ENCODE measurements at regions not wholly inside any gene's neighbourhood (a gene's known extent, or its start where the extent isn't known, plus 50 kb on each side); places are given as distances from the start of the nearest gene placed in this dataset.

DNA sequence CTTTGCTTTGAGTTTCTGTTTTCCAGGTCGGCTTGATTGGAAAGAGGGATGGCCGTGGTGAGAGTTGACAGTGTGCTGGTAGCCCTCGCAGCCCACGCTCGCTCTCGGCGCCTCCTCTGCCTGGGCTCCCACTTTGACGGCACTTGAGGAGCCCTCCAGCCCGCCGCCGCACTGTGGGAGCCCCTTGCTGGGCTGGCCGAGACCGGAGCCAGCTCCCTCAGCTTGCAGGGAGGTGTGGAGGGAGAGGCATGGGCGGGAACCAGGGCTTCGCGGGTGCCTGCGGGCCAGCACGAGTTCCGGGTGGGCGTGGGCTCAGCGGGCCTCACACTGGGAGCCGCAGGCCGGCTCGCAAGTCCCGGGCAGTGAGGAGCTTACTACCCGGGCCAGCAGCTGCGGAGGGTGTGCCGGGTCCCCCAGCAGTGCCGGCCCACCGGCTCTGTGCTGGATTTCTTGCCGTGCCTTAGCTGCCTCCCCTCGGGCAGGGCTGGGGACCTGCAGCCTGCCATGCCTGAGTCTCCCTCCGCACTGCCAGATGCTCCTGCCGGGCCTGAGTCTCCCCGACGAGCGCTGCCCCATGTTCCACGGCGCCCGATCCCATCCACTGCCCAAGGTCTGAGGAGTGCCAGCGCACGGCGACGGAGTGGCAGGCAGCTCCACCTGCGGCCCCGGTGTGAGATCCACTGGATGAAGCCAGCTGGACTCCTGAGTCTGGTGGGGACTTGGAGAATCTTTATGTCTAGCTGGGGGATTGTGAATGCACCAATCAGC, 166.4 kb upstream of the FAT1 start:
- DNase-seq (ENCODE audit: low spot score): no peak

DNA sequence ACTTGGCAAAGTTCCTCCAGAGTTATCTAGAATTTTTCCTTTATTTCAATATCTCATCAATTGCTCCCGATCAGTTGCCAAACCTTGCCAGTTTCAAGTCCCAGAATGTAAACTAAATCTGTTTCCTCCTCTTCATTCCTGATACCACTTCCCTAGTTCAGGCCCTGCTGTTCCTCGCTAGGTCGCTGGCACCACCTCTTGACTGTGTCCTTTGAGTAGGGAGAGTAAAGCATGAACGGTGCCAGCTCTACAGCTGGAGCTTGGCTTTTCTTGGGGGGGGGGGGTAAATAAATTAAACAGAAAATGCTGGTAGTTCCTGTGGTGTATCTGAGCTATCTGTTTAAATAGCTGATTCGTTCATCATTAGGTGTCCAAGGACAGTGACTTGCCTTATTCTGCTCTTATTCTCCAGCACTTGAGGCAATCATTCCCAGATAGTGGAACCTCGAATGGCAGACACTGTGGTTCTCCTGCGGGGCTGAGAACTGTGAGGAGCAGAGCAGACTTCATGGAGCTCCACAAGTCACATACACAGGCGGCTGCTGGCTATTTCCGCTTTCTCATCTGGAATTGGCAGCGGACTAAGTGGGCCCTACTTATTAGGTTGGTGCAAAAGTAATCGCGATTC, 168.3 kb upstream of the FAT1 start:
- no peak for DNase-seq (ENCODE audit: low spot score)

DNA sequence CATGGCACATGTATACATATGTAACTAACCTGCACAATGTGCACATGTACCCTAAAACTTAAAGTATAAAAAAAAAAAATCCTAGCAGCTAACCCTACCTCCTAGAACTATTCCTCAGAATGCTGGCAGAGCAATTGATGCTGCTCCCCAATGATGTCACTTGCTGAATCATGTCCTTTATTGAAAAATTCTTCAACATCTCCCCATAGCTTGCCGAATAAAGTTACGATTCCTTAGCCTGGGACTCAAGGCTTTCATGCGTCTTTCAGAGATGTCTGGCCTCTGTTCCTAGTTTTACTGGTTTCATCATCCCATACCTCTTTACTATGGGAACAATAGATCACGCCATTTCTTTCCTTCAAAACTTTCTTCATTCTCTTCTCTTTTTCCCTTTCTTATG, 174.7 kb upstream of the FAT1 start:
- no peak for DNase-seq (ENCODE audit: low spot score)

DNA sequence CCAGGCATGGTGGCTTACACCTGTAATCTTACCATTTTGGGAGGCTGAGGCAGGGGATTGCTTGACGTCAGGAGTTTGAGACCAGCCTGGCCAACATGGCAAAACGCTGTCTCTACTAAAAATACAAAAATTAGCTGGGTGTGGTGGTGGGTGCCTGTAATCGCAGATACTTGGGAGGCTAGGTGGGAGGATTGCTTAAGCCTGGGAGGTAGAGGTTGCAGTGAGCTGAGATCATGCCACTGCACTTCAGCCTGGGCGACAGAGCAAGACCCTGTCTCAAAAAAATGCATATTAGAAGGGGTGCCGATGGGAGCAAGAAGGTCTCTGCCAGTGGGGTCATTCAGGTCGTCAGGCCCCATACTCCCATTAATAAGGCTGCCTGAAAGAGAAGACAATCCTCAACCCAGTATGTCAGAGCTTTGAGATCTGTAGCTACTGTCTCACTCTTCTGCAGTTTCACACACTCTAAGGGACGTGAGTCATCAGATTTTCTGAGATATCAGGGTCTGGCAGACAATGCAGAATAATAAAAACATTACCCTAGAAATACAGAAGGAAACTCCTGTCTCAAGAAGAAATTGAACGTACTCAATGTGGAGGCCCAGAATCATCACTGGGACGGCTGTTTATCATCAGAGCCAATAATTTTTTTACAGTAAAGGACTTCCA, 176.7 kb upstream of the FAT1 start:
- DNase-seq (ENCODE audit: low spot score): peak; percentile 73

DNA sequence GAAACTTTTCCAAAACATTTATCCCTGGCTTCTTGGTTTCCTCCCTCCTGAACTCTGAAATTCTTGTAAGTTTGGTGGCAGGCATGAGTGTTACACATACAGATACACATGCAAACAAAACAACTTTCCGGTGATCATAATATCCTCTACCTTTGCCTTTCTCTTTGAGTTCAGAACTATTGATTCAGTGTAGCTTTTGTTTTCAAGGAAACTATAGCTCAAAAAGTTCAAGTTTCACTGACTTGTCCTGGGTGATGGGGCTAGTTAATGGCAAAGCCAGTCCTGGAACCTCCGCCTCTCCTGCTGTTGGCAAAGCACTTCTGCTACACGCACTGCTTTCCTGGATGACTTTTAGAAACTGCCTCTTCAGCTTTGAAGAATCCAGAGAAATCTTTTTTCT, 177.3 kb upstream of the FAT1 start:
- DNase-seq (ENCODE audit: low spot score): no peak

DNA sequence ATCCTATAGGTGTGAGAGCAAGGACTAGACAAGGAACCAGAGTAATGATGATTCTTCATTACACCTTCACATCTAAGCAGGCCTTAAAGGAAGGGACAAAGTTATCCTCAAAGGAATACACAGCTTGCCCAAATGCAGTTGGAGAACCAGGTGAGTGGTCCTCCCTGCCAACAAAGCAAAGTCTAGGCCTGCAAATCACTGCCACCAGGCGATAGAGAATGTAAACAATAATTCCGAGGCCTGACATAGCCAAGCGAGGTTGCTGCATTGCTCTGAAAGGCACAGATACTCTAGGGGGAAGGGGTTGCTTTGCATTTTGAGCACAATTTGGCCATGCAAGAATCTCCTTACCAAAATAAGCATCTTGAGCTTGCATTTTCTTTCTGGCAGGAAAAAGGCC, 178.2 kb upstream of the FAT1 start:
- no peak for DNase-seq (ENCODE audit: low spot score)

DNA sequence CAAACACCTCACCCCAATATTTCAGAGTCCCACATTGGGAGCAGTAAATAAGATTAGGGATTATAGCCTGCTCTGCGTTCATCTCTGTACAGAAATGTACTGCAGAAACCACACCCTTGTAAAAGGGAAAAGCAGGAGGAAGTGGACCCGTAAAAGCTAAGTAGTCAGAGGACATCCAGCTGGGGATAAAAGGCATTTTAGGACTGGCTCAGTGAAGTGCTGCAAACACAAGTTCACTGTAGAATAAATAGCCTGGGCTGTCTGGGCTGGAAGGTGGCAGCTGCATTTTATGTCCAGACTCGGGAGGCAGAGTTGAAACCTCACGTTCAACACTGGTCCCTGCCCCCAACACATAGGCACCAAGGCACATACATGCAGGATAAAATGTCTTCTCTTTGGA, 178.7 kb upstream of the FAT1 start:
- DNase-seq (ENCODE audit: low spot score): no peak

DNA sequence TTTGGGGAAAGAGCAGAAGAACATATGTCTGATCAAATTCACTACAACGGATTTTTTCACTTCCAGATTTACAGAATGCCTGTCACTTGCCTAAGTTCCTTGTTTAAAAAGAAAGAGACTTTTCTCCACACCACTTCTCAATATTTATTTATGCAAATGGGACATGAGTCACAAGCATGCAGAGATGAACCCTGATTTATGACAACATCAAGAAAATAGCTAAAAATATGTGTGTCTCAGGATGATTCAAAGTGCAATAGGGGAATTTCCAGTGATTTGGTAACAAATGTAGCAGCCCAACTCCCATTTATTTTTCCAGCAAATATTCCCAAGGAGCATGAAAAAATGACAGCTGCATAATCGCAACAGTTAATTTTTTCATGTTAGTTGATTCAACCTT, 180.4 kb upstream of the FAT1 start:
- DNase-seq (ENCODE audit: low spot score): peak; percentile 76

DNA sequence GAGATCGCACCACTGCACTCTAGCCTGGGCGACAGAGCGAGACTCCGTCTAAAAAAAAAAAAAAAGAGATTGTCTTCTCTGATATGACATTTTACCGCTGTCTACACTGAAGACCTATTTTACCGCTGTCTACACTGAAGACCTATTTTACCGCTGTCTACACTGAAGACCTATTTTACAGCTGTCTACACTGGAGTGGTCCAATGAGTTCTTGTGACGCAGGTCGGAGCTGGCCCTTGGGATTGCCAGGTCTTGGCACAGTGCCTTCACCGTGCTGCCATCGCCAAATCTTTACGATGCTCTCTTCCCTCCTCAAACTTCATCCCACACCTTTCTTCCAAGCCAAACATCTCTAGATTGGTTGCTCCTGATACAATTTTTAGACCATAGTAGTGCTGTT, 183.1 kb upstream of the FAT1 start:
- DNase-seq (ENCODE audit: low spot score): no peak

DNA sequence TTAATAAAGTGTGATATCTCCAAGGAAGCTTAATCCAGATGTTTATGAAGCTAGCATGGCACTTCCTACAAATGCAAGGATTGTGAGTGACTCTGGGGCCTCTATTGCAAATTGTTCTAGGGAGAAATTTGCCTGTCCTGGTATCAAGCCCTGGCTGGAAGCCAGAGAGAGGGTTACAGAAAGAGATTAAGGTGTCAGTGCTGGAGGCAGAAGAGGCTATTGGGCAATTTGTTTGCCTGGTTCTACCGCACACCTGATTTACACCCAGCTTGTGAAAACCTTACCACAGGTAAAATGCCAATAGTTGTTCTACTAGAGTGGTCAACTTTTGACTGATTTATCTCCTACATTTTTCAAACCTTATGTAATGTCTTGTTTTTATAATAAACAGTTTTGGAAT, 186.7 kb upstream of the FAT1 start:
- DNase-seq (ENCODE audit: low spot score): no peak

DNA sequence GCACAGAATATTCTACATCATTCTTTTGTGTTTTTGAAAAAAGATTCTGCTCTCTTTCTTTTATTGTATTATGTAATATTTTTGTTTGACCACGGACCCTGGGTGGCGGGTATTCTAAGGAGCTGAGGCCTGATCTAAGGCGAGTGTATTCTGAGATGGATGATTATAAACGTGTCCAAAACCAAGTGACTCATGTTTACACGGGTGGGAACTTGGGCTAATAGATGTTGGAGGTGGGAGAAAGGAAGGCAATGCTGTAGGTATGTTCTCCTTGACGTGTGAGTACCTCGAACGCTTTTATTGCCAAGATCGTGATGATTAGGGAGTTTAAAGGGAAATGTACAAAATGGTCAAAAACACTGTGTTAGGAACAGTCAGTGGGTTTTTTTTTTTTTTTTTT, 188.9 kb upstream of the FAT1 start:
- DNase-seq (ENCODE audit: low spot score): no peak

DNA sequence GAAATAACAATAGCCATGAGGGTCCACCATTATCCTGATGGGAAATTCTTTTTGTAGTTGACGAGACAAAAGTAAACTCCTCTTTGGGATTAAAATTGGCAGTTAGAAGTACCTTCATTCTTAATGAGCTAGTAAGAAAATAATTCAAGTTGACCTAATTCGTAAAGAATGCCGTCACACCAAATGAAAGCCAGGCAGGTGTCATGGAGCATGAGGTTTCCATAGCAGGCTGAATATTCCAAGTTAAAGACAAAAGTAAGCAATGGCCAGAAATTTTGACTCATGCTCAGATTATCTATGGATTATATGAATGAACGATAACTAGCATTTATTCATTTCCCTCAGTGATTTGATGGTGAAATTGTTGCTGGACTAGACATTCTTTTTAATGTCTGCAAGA, 192.2 kb upstream of the FAT1 start:
- DNase-seq (ENCODE audit: low spot score): no peak

DNA sequence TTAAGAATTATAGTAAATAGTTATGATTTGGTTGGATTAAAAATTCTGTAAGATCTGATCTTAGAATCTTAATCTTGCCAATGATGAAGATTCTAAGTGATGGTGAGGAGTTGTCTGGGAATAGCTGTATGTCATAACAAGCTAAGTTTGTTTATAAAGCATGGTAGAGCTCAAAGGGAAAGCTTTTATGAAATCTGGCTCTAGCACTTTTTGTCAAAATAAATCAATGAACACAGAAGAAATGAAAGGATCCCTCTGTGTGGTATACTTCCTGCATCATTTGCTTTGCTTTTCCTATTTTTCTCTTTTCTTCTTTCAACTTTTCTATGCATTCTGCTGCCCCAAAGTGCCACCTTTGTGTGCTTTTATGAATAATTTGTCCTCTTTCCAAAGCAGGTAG, 193.5 kb upstream of the FAT1 start:
- DNase-seq (ENCODE audit: low spot score): no peak

DNA sequence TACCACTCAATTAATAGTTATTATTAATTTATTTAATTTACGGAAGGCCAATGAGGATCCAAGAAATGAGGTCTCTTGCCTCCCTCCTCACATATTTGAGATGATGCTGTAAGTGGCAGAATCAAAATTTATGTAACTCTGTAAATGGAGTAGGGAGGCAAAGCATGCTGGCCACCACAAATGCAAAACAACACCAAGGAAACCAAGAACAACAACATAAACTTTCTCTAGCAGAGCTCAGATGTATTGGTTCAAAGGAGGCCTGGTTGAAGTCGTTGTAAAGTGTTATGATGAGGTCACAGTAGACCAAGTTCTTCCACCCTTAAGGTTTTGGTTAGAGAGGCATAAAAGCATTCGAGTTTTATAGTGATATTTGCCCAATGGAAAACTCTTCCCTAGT, 194.8 kb upstream of the FAT1 start:
- DNase-seq (ENCODE audit: low spot score): no peak

DNA sequence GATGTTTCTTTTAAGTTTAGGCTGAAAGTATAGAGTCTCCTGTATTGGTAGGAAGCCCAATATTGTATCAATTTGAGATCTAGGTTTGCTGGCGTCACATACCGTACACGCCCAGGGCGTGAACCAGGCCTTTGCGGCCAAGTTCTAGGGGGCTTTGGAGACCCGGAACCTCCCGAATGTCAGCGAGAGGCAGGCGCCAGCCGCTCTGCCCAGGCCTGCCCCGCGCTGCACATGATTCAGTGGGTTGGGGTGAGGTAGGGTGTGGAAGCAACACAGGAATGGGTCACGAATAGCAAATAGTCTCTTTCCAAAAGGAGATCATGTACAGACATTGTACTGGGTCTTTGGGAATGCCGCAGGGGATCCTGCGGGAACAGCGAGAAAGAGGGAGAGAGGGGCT, 195.7 kb upstream of the FAT1 start:
- no peak for DNase-seq (ENCODE audit: low spot score)

DNA sequence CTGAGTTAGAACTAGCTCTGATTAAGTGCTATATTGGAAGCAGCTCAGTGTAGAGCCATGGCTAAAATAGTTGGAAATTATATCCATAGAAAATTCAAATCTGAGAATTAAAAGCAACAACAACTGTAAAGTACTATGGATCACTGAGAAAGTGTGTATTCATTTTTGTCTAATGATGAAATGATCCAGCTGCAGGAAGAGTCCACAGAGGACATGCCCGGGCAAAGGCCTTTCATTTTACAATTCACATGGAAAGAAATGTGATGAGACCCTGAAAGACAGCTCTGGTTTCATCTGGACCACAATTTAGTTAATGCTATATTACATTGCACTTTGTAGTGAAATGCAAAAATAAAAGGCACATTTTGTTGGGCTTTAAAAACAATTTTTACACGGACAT, 196.8 kb upstream of the FAT1 start:
- peak; percentile 35 for DNase-seq (ENCODE audit: low spot score)

DNA sequence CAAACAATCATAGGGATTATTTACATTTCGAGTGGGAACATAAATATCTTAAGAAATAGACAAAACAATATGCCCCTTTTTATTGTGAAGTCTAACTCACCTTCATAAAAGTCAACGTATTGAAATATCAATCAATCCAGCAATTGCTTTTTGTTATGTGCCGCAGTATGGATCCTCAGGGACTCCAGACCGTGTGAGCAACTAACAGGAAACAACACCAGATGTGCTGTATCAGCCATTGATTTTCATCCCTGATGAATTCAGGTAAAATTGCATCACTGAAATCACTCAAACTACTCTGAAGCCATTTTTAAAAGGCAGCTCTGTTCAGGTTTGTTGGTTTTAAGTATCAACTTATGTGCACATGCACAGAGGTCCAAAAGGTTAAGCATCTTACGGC, 197.3 kb upstream of the FAT1 start:
- no peak for DNase-seq (ENCODE audit: low spot score)

DNA sequence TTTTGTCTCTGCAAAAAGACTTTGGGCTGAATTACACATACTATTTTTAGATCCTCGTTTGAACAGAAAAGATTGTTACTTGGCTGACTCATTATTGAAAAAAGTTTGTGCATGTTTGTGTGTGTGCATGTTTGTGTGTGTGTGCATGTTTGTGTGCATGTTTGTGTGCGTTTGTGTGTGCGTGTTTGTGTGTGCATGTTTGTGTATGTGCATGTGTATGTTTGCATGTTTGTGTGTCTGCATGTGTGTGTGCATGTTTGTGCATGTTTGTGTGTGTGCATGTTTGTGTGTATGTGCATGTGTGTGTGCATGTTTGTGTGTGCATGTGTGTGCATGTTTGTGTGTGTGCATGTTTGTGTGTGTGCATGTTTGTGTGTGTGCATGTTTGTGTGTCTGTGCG, 201.1 kb upstream of the FAT1 start:
- DNase-seq (ENCODE audit: low spot score): no peak

DNA sequence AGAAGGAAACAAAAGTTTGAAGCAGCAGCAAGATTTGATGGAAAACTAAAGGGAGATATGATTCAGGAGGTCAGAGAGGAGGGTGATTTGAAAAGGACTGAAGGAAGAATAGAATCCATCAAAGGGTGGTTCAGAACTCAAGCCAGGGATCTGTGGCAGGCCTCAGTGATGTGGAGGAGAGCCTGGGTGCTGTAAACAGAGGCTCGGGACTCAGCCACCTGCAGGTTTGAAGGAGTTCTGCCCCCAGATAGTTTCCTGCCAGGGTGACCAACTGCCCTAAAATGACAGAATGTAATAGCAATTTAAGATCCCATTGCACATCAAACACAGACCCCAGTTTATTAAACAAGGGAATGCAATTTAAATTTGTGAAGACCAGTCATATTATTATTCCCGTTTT, 204.0 kb upstream of the FAT1 start:
- no peak for DNase-seq (ENCODE audit: low spot score)

DNA sequence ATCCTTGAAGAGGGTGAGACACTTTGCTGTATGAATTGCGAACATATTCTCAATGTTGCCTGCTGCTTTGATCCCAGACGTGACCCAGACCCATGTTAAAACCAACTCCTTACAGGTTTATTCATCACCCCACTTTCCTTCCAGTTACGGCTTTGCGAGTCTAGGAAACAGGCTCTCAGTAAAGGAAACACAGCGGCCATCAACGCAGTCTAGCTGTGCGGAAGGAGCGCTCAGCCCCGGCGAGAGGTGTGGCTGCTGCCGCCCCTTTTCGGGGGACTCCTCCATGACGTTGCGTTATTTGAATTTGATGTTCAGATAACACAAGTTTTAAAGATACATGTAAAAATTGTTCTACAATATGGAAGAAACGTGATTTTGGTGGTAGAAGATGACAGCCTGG, 206.4 kb upstream of the FAT1 start:
- no peak for DNase-seq (ENCODE audit: low spot score)

DNA sequence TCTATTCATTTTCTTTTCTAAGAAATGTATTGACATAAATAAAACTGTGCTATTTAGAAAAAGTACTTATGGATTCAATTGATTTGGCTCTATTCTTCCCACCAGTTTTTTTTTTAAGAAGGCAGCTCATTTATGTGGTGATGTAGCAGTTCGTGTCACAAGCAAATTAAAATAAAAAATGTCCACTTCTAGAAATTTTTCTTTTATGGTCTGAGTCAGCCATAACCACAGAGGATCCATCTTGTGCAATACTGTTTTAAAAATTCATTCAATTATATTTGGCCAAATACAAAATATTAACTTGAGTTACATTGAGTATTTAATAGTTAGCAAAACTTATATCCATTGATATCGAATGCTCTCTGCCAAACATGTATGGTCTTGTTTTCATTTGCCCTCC, 207.9 kb upstream of the FAT1 start:
- DNase-seq (ENCODE audit: low spot score): peak; percentile 48

DNA sequence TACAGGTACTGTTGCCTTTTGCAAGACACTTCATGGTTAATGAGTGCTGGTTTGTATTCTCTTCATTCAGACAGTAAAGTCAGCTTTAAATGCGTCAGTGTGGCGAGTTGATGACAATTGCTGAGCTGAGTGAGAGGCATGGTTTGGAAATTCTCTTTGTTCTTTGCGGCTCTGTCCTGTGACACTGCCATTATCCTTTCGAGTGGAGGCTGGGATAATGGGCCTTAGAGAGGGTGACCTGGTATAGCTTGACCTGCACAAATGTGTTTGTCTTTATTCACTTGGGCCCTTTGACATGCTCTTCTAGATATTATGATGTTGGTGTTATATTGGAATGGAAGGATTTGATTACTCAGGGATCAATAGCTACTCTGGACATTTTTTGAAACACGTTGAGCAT, 208.5 kb upstream of the FAT1 start:
- DNase-seq (ENCODE audit: low spot score): no peak

DNA sequence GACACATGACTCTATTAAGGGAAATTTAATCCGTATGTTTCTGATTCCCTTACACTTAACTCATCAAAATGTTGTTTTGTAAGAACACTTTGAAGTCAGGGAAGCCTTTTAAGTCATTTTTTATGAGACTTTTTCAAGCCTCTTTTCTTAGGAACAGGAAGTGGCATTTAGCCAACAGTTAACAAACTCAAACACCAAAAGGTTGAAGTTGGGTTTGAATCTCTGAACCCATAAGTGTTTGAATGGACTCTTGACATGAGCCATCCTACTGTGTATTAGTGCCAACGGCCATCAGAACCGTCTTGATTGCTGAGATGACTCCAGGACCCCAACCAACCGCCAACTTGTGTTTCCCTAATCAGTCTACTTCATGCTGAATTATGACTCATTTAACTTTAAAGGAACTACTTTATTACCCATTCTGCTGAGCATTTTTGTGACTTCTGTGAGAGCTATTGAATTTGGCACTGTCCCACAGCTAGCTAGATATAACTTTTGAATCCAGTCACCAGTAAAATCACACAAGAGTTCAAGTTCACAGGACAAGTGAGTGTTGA, 209.1 kb upstream of the FAT1 start:
- peak; percentile 33 for DNase-seq (ENCODE audit: low spot score)

Measured in AG08395 (cell line).